BJ (cell line): ENCODE measurements at regions not wholly inside any gene's neighbourhood (a gene's known extent, or its start where the extent isn't known, plus 50 kb on each side); places are given as distances from the start of the nearest gene placed in this dataset.

Source experiments
- CTCF ChIA-PET: fragments of 350-600 bp; formaldehyde crosslinking; extraction: SDS; loops from one replicate; lab custom pipeline; 2021; ENCODE audit warnings: antibody characterized with exemption, inconsistent platforms; lab: Yijun Ruan, JAX
- POLR2A ChIA-PET: fragments of 300-600 bp; sonication (Branson Sonifier 250); formaldehyde crosslinking; extraction: SDS; loops from one replicate; lab custom pipeline; 2021; ENCODE audit warnings: antibody characterized with exemption; lab: Charles Lee
- DNase-seq: peaks from one replicate; pipeline ENCODE4 v3.0.0-alpha.2; 2011; ENCODE audit warnings: low read depth
- H3K27me3 ChIP-seq: 2 replicates; pipeline ENCODE4 v1.6.0; 2011; ENCODE audit warnings: low read length; ENCODE audit not compliant: control insufficient read depth, insufficient read depth
- H3K36me3 ChIP-seq: 2 replicates; pipeline ENCODE4 v1.5.1; 2011; ENCODE audit warnings: low read length; ENCODE audit not compliant: control insufficient read depth, insufficient read depth
- H3K4me3 ChIP-seq: 2 replicates; pipeline ENCODE4 v1.5.1; 2011; ENCODE audit warnings: low read depth, mild to moderate bottlenecking, control low read depth, low read length
- CTCF ChIP-seq: IDR thresholded peaks from 2 replicates; pipeline ENCODE4 v1.5.1; 2011; ENCODE audit warnings: low read depth, mild to moderate bottlenecking, control low read depth, inconsistent platforms, low read length, moderate library complexity; ENCODE audit not compliant: insufficient read depth

GRCh38 chr7:68336594-68336993, 1261.7 kb upstream of the AUTS2 start:
- CTCF ChIA-PET: no interaction called here
- H3K36me3 ChIP-seq: no peaks in the 10 kb centered on the region
- H3K27me3 ChIP-seq: no peaks in the 10 kb centered on the region
- no peak for DNase-seq
- POLR2A ChIA-PET: no interaction called here
- H3K4me3 ChIP-seq: no peak overlapping the region
- no peak for TF ChIP-seq CTCF

GRCh38 chr7:68348401-68348800, 1249.9 kb upstream of the AUTS2 start:
- no peak for TF ChIP-seq CTCF
- DNase-seq: no peak
- ChIA-PET POLR2A (no interaction called here), CTCF (no interaction called here)
- Histone ChIP-seq H3K36me3 (no peaks in the 10 kb centered on the region), H3K27me3 (no peaks in the 10 kb centered on the region), H3K4me3 (no peak overlapping the region)

- Histone ChIP-seq H3K27me3 (no peaks in the 10 kb centered on the region), H3K4me3 (no peak overlapping the region), H3K36me3 (no peaks in the 10 kb centered on the region)
- ChIA-PET CTCF (no interaction called here), POLR2A (no interaction called here)
- no peak for DNase-seq
- TF ChIP-seq CTCF: no peak
Observed at GRCh38 chr7:68362745-68363518, 1235.3 kb upstream of the AUTS2 start.

- H3K27me3 ChIP-seq: no peaks in the 10 kb centered on the region
- POLR2A ChIA-PET: no interaction called here
- no peak for TF ChIP-seq CTCF
- no peak overlapping the region for H3K4me3 ChIP-seq
- CTCF ChIA-PET: no interaction called here
- no peak for DNase-seq
- no peaks in the 10 kb centered on the region for H3K36me3 ChIP-seq
Observed at GRCh38 chr7:68364886-68365625, 1233.2 kb upstream of the AUTS2 start.

- CTCF ChIA-PET: no interaction called here
- no peak for DNase-seq
- POLR2A ChIA-PET: no interaction called here
Observed at GRCh38 chr7:68371985-68372384, 1226.3 kb upstream of the AUTS2 start.

More at GRCh38 chr7:68371985-68372384, 1226.3 kb upstream of the AUTS2 start:
- Histone ChIP-seq H3K27me3 (no peaks in the 10 kb centered on the region), H3K4me3 (no peak overlapping the region), H3K36me3 (no peaks in the 10 kb centered on the region)
- TF ChIP-seq CTCF: no peak
